Loucy (cell line): ENCODE measurements at regions not wholly inside any gene's neighbourhood (a gene's known extent, or its start where the extent isn't known, plus 50 kb on each side); places are given as distances from the start of the nearest gene placed in this dataset.

Experiments
- H2AFZ ChIP-seq: fragments of 200-600 bp; sonication (generic); 2 replicates; pipeline ENCODE4 v1.6.0; 2016; ENCODE audit warnings: antibody characterized with exemption, mild to moderate bottlenecking, low read length, moderate library complexity
- H3F3A ChIP-seq: fragments of 200-600 bp; 2 replicates; pipeline ENCODE4 v1.6.0; 2016; ENCODE audit warnings: antibody characterized with exemption, low read depth, mild to moderate bottlenecking
- H3K27me3 ChIP-seq: fragments of 200-600 bp; sonication (generic); 2 replicates; pipeline ENCODE4 v1.6.1; 2014; ENCODE audit warnings: low read length, mild to moderate bottlenecking; ENCODE audit not compliant: insufficient read depth, poor library complexity, severe bottlenecking
- H3K36me3 ChIP-seq: fragments of 200-600 bp; sonication (generic); 2 replicates; pipeline ENCODE4 v1.6.1; 2016; ENCODE audit warnings: low read length; ENCODE audit not compliant: insufficient read depth
- H3K4me1 ChIP-seq: fragments of 200-600 bp; sonication (generic); 2 replicates; pipeline ENCODE4 v1.5.1; 2014; ENCODE audit warnings: low read length, mild to moderate bottlenecking; ENCODE audit not compliant: insufficient read depth, poor library complexity, severe bottlenecking
- H3K4me2 ChIP-seq: fragments of 200-600 bp; sonication (generic); 2 replicates; pipeline ENCODE4 v1.6.0; 2014; ENCODE audit warnings: antibody characterized with exemption, low read length, low read depth, mild to moderate bottlenecking; ENCODE audit not compliant: poor library complexity, severe bottlenecking
- H3K4me3 ChIP-seq: fragments of 200-600 bp; sonication (generic); 2 replicates; pipeline ENCODE4 v1.5.1; 2014; ENCODE audit warnings: low read length, mild to moderate bottlenecking, mixed read lengths; ENCODE audit not compliant: poor library complexity, severe bottlenecking
- H3K79me2 ChIP-seq: fragments of 200-600 bp; sonication (generic); 2 replicates; pipeline ENCODE4 v1.6.1; 2014; ENCODE audit warnings: low read length; ENCODE audit not compliant: insufficient read depth
- H3K9ac ChIP-seq: fragments of 200-600 bp; sonication (generic); 2 replicates; pipeline ENCODE4 v1.6.0; 2014; ENCODE audit warnings: mild to moderate bottlenecking, low read depth, low read length, moderate library complexity; ENCODE audit not compliant: poor library complexity, severe bottlenecking
- H3K9me2 ChIP-seq: fragments of 200-600 bp; sonication (generic); replicated peaks from 2 replicates; pipeline ENCODE4 v1.6.1; 2016; ENCODE audit warnings: low read depth, low read length, mixed read lengths
- H3K9me3 ChIP-seq: fragments of 200-600 bp; sonication (generic); 2 replicates; pipeline ENCODE4 v1.6.1; 2014; ENCODE audit warnings: mild to moderate bottlenecking, antibody characterized with exemption, low read length, low read depth; ENCODE audit not compliant: insufficient read depth
- H4K20me1 ChIP-seq: fragments of 200-600 bp; sonication (generic); 2 replicates; pipeline ENCODE4 v1.6.0; 2014; ENCODE audit warnings: antibody characterized with exemption, low read length, mild to moderate bottlenecking; ENCODE audit not compliant: insufficient read depth, poor library complexity, severe bottlenecking
- EZH2phosphoT487 ChIP-seq: fragments of 200-600 bp; IDR thresholded peaks from 2 replicates; pipeline ENCODE4 v1.6.1; 2018; ENCODE audit warnings: antibody characterized with exemption, mild to moderate bottlenecking, moderate library complexity, borderline replicate concordance
- TF ChIP-seq, protein P1 (sequence below): fragments of 200-600 bp; sonication (generic); conservative IDR thresholded peaks from 2 replicates; pipeline ENCODE4 v1.5.1; 2014; ENCODE audit warnings: mild to moderate bottlenecking, antibody characterized with exemption, low read length

- H3F3A ChIP-seq = no peaks in the 10 kb centered on the region
- H3K9me2 ChIP-seq = no peaks in the 10 kb centered on the region
- no peaks in the 10 kb centered on the region for H3K4me1 ChIP-seq
- no peaks in the 10 kb centered on the region for H3K79me2 ChIP-seq
- no peaks in the 10 kb centered on the region for H4K20me1 ChIP-seq
- no peaks in the 10 kb centered on the region for H3K36me3 ChIP-seq
- no peaks in the 10 kb centered on the region for H3K27me3 ChIP-seq
- no peak for TF ChIP-seq EZH2phosphoT487
- TF ChIP-seq, protein P1, sequence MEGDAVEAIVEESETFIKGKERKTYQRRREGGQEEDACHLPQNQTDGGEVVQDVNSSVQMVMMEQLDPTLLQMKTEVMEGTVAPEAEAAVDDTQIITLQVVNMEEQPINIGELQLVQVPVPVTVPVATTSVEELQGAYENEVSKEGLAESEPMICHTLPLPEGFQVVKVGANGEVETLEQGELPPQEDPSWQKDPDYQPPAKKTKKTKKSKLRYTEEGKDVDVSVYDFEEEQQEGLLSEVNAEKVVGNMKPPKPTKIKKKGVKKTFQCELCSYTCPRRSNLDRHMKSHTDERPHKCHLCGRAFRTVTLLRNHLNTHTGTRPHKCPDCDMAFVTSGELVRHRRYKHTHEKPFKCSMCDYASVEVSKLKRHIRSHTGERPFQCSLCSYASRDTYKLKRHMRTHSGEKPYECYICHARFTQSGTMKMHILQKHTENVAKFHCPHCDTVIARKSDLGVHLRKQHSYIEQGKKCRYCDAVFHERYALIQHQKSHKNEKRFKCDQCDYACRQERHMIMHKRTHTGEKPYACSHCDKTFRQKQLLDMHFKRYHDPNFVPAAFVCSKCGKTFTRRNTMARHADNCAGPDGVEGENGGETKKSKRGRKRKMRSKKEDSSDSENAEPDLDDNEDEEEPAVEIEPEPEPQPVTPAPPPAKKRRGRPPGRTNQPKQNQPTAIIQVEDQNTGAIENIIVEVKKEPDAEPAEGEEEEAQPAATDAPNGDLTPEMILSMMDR = no peak
- no peak overlapping the region for H3K9ac ChIP-seq
- H2AFZ ChIP-seq = no peak overlapping the region
- no peak overlapping the region for H3K4me2 ChIP-seq
- no peaks in the 10 kb centered on the region for H3K9me3 ChIP-seq
- H3K4me3 ChIP-seq = no peak overlapping the region
Observed at GRCh38 chr10:63726867-63727266, 205.7 kb downstream of the REEP3 start.

- no peak overlapping the region for H3K4me2 ChIP-seq
- H2AFZ ChIP-seq = no peak overlapping the region
- no peaks in the 10 kb centered on the region for H3K36me3 ChIP-seq
- H3K4me1 ChIP-seq = no peaks in the 10 kb centered on the region
- H3K79me2 ChIP-seq = no peaks in the 10 kb centered on the region
- no peaks in the 10 kb centered on the region for H3F3A ChIP-seq
- no peaks in the 10 kb centered on the region for H4K20me1 ChIP-seq
- H3K9me2 ChIP-seq = no peaks in the 10 kb centered on the region
- no peak overlapping the region for H3K9ac ChIP-seq
- TF ChIP-seq, protein P1 = no peak
- TF ChIP-seq EZH2phosphoT487 = no peak
- H3K4me3 ChIP-seq = no peak overlapping the region
- H3K9me3 ChIP-seq = no peaks in the 10 kb centered on the region
- H3K27me3 ChIP-seq = no peaks in the 10 kb centered on the region
Observed at GRCh38 chr10:63727636-63728035, 206.4 kb downstream of the REEP3 start.

DNA sequence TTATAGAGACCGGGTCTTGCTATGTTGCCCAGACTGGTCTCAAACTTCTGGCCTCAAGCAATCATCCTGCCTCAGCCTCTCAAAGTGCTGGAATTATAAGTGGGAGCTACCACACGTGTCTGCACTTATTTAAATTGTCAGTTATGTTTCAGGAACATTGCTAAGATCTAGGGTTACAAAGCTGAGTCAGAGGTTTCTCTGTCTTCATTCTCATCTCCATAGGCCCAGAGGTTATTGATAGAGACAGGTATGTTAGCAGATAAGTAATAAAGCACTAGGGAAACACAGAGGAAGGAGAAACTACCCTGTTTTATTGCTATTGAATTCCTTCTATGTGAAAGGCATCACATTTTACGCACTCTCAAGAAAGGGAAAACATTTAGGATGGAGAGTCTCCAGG is 214.1 kb downstream of the REEP3 start:
- TF ChIP-seq, protein P1 = no peak
- TF ChIP-seq EZH2phosphoT487 = no peak
- no peaks in the 10 kb centered on the region for H3K9me2 ChIP-seq
- H3K36me3 ChIP-seq = no peaks in the 10 kb centered on the region
- H2AFZ ChIP-seq = no peak overlapping the region
- H3K9me3 ChIP-seq = no peaks in the 10 kb centered on the region
- H3K27me3 ChIP-seq = no peaks in the 10 kb centered on the region
- no peak overlapping the region for H3K4me3 ChIP-seq
- no peak overlapping the region for H3K9ac ChIP-seq
- H4K20me1 ChIP-seq = no peaks in the 10 kb centered on the region
- no peaks in the 10 kb centered on the region for H3K4me1 ChIP-seq
- H3K4me2 ChIP-seq = no peak overlapping the region
- no peaks in the 10 kb centered on the region for H3K79me2 ChIP-seq
- H3F3A ChIP-seq = no peaks in the 10 kb centered on the region
